HG03442 (cell line): ENCODE measurements at regions not wholly inside any gene's neighbourhood (a gene's known extent, or its start where the extent isn't known, plus 50 kb on each side); places are given as distances from the start of the nearest gene placed in this dataset.
"Not testable (repeated sequence)": the region's sequence is repeated elsewhere in the genome, so short reads cannot be mapped to it uniquely, and the experiment has no call there.

Experiments used
- ATAC-seq: cut with Tn5 transposase; IDR thresholded peaks from one replicate; pipeline ENCODE4 v1.9.1; 2021; ENCODE audit warnings: mild to moderate bottlenecking, moderate library complexity; ENCODE audit not compliant: unreplicated experiment

DNA sequence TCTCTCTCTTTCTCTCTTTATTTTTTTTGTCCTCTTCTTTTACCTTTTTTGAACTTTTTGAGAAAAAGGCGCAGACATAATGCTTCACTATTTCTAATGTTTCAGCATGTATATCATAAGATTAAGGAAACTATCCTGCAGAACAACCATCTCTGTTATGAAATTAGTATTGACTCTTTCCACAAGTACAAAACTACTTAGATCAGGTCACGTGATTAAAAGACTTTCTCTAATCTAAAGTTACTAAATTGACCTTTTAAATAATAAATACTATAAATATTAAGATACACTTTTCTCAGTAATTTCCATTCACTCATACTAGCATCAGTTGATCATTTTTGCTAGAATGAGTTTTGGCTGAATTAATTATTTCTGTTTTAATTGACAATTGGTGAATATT, 844.5 kb upstream of the LRFN5 start:
- ATAC-seq, result no peak

DNA sequence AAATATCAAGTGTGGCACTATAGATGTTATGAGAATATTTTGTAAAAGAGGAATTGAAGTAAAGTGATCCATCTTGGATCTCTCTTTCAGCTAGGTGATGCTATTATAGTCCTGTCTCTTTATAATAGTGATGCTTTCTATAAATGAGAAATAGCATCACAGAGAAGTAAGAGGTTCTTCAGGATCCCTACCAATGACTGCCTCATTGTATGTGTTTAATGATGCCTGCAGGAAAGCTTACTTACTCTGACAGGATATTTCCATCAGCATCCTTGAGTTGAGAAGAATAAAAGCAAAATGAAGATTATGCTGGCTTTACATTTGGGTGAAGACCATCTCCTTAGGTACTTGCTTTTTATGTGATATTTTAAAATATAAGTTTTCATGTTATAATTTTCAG, 846.0 kb upstream of the LRFN5 start:
- no peak for ATAC-seq

DNA sequence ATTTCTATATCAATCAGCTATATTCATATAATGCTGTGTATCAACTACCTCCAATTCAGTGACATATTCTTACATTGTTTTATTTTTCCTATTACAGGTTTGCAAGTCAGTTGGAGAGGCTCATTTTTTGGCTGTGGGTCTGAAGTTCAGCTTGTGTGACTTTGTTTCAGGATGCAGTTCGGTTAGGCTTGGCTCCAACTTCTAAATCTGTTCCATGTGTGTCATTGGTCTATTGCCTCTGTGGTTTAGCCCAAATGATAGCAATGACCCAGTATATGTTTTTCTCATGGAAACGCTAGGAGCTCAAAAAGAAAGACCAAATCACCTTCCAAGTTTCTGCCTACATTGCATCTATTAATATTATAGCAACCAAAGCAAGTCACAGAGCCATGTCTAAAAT, 848.6 kb upstream of the LRFN5 start:
- ATAC-seq, result no peak

DNA sequence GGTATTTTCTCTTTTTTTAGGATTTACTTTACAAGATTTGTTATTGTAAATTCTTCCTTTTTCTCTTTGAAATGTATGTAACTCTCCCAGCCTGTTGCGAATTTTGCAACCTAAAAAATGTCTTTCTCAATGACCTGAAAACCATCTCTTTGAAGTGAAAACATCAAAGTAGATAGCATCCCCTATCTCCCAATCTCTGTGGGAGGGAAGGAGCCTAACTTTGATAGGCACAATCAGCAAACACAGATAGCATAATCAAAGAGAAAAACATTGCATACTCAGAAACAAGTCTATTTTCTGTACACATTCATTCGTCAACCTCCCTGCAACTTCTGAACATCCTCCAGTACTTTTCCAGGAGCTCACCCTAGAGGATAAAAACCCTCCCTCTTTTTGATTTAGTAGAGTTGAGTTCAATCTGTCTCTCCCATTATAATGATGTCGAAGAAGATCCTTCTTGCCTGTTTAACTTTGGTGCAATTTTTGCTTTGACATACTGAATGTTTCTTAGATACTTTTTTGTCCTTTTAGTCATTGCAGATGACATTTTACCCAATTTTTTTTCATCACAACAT, 849.2 kb upstream of the LRFN5 start:
- ATAC-seq, result no peak

DNA sequence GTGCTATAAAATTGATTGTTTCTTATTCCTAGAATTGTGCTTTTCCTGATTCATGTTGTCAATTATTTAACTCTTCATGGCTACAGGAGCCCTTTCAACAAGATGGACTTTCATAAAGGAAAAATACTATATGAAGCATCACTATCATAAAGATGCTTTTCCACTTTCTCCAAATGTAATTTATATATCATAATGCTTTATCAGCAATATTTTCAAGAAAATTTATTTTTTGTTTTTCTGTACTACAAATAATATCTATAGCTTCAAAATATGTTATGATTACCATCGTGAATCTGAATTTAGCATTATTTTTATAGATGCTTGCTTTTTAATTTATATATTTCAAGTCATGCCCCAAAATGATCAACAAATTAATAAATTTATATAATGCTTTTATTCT, 873.5 kb upstream of the LRFN5 start:
- no peak for ATAC-seq

DNA sequence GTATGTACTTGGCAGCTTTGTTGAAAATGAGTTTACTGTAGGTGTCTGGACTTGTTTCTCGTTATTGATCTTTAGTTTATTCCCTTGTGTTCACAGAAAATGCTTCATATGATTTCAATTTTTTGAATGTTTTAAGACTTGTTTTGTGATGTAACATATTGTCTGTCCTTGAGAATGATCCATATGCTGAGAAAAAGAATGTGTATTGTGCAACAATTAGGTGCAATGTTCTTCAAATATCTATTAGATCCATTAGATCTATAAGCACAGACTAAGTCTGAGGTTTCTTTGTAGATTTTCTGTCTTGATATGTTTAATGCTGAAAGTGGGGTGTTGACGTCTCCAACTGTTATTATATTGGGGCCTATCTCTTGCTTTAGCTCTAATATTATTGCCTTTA, 879.6 kb upstream of the LRFN5 start:
- no peak for ATAC-seq

DNA sequence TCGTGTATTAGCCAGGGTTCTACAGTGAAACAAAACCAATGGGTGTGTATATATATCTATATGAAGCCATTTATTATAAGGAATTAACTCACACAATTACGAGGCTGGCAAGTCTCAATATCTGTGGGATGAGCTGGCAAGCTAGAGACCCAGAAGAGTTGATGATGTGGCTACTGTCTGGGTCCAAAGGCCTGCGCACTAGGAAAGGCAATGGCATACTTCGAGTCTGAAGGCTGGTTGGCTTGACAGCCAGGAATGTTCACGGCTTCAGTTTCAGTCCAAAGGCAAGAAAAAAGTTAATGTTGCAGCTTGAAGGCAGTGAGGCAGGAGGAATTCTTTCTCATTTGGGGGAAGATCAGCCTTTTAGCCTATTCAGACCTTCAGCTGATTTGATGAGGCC, 893.3 kb upstream of the LRFN5 start:
- ATAC-seq, result no peak

DNA sequence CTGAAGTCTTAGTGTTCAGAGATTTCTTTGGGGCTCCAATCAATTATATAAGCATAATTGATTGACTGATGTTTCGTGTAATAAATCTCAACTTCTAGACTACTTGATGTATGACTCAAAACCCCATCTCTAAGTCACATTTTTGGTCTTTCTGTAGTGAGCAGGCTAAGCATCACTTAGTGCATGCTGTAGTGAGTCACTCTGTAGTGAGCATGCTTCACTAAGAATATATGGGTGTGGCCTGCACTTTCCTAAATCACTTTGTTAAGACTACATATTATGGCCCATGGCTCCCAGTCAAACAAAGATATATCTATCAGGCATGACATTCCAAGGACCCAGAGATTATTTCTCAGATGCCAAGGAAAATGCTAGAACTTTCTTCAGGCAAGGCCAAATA, 909.4 kb upstream of the LRFN5 start:
- ATAC-seq, result no peak

DNA sequence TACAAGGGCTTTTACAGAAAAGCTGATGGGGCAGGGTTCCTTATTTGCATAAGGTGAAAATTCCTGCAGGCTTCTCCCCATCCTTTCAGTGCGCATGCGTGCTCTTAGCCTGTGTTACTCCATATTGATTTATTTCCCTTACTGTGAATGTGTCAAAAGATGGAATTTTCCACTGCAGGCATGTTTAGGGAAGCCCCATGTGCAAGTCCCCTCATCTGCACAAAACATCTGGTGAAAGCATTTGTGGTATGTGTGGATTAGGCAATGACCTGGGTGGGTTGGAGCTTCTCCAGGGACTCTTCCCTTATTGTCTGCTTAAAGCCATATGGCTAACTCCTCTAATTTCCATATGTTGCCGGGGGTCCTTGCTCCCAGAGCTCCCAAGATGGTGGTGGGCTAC, 912.7 kb upstream of the LRFN5 start:
- no peak for ATAC-seq

DNA sequence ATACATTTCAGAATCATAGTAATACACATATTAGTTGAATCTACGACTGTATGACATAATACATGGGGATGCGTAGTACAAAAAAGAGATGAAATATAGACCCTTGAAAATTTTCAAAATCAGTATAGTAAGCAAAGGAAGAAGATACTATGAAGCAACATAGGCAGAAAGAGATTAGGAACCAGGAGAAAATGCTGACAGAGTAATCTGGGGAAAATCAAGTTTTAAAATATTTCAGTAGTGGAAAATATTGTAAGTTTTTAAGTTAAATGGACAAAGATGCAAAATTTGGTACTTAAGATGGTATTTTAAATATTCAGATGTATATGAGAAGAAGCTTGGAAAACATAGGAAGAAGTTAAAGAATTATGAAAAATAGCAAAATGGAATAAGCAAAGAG, 915.6 kb upstream of the LRFN5 start:
- ATAC-seq, result no peak

DNA sequence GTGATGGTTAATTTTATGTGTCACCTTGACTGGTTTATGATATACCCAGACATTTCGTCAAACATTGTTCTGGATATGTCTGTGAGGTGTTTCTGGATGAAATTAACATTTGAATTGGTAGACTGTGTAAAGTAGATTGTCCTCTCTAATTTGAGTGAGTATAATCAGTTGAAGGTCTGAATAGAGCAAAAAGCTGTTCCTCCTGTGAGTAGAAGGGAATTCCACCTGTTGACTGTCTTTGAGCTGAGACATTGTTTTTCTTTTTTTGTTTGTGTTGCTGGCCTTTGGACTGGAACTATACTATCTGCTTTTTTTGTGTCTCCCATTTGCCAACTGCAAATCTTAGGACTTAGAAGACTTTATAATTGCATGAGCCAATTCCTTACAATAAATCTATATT, 920.9 kb upstream of the LRFN5 start:
- no peak for ATAC-seq

DNA sequence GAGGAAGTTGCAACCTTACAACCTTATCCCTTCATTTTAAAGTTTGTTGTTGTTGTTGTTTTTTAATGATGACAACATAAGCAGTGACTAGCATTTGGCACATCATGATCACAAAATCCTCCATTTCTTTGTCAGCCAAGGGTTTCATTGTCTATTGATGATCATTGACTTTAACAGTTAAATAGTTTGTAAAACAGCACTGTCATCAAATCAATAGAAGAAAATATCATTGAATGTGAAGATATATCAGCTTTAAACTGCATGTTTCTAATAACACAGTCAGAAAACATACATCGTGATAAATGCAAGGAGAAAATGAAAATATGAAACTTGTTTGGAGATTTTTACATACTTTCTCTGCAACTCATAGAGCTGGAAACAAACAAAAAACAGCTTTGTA, 922.3 kb upstream of the LRFN5 start:
- no peak for ATAC-seq

DNA sequence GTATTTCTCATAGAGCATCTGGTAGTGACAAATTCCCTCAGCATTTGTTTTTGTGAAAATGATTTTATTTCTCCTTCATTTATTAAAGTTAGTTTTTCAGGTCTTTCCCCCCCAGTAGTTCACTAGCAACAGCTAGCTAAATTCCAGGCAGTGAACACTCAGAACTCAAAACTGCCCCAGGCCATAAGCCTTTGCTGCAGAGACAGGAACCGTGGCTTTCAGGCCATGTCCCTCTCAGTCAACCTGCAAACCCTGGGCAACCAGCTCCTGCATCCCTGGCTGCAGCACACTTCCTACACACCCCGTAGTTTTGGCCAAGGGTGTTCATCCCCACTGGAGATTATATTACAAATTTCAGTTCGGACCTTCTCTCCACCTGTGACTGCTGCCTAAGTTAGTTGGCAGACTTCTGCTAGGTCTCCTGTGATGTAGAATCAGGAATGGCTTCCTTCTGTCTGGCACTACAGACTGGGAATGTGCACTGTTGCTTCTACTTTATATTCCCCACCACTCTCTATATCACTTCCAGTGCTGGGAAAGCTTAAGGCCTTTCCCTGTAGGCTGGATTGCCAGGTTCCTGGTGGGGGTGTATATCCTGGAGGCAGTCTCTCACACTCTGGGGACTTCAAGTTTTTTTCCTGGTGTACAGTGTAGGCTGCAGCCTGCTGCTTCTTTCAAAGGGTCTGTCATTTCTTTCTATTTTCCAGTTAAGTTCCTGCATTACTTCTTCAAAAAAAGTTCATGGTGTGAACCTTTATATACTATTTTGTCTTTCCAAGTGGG, 924.4 kb upstream of the LRFN5 start:
- no peak for ATAC-seq

DNA sequence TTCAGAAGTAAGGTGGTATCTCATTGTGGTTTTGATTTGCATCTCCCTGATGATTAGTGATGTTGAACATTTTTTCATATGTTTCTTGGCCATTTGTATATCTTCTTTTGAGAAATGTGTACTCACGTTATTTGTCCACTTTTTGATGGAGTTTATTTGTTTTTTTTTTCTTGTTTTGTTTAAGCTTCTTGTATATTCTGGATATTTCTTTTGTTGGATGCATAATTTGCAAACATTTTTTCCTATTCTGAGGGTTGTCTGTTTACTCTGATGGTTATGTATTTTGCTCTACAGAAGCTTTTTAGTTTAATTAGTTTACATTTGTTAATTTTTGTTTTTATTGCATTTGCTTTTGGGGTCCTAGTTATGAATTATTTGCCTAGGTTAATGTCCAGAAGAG, 927.4 kb upstream of the LRFN5 start:
- ATAC-seq, result no peak

DNA sequence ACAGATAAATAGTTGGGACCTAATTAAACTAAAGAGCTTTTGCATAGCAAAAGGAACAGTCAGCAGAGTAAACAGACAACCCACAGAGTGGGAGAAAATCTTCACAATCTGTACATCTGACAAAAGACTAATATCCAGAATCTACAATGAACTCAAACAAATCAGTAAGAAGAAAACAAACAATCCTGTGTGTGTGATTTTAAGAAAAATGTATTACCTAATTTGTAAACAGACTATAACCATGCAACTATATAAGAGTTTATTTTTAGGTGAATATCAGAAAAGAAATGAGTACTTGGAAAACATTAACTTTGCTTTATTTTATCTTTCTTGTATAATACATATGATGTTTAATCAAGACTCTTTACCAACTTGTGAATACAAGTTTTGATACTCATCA, 929.5 kb upstream of the LRFN5 start:
- ATAC-seq, result not testable (repeated sequence)

DNA sequence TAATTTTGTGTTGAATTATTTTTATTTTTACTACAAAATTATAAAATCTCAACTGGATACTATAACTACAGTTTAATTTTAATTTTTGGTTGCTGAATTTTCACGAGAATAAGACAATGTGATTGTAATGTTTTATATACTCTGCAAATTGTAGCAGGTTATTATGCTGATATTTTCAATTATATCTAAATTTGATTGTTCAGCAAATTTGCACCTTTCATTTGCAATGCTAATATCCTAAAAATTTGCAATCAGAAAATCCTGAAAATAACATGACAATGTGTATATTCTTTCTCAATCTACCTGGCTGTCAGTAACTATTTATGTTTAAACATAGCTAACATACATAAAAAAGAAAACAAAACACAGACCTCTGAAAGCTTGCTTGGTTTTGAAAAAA, 932.2 kb upstream of the LRFN5 start:
- ATAC-seq, result no peak

DNA sequence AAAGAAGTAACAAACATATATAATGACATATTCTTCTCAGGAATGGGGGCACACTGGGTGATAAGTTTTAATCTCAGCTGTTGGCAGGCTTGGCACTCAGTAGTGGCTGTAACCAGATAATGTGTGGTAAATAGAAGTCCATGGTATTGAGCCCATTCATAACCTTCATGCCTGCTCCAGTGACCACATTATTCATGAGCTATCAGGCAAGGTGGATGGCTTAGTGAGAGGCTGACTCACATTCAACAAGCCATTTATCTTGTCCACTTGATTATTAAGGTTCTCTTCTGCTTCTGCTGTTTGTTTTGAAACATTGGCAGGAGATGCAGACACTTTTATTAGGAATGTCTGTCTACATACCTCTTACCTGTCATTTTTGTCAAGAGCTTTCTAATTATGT, 950.4 kb upstream of the LRFN5 start:
- no peak for ATAC-seq

DNA sequence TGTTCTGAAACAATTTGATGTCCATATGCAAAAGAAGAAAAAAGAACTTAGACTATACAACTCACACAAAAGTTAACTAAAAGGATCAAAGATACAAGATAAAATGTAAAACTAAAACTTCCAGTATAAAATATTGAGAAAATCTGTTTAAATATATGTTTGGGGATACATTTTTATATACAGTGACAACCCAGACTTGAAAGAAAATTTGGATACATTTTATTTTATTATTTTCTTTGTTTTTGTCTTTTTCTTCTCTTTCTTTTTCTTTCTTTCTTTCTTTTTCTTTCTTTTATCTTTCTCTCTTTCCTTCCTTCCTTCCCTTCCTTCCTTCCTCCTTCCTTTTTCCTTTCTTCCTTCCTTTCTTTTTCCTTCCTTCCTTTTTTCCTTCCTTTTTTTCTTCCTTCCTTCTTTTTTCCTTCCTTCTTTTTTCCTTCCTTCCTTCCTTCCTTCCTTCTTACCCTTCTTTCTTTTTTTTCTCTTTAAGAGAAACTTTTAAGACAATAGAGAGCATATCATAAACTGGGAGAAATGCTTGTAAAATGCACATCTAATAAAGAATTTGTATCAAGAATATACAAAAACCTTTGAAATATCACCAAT, 954.5 kb upstream of the LRFN5 start:
- no peak for ATAC-seq

DNA sequence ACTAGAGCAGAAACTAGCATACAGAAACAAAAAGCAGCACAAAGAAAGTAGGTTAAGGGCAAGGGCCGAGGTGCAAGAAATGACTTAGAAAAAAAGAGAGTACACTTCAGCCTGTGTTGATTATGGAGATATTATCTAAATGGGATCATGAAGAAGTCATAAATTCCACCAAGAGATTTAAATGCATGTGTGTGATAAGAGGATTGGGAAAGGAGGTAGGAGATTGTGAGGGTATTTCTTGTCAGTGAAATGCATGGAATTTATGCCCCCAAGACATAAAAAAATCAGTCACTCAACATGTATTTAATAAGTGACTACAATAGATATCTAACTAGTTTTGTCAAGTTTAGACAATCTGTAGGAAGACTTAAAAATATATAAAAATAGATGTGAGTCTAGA, 976.2 kb upstream of the LRFN5 start:
- ATAC-seq, result no peak

DNA sequence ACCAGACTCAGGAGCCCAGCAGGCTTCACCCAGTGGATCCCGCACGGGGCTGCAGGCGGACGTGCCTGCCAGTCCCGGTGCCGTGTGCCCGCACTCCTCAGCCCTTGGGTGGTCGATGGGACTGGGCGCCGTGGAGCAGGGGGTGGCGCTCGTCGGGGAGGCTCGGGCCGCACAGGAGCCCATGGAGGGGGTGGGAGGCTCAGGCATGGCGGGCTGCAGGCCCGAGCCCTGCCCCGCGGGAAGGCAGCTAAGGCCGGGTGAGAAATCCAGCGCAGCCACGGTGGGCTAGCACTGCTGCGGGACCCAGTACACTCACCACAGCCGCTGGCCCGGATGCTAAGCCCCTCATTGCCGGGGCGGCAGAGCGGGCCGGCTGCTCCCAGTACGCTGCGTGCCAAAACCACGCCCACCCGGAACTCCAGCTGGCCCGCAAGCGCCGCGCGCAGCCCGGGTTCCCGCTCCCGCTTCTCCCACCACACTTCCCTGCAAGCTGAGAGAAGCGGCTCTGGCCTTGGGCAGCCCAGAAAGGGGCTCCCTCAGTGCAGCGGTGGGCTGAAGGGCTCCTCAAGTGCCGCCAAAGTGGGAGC, 977.0 kb upstream of the LRFN5 start:
- not testable (repeated sequence) for ATAC-seq

DNA sequence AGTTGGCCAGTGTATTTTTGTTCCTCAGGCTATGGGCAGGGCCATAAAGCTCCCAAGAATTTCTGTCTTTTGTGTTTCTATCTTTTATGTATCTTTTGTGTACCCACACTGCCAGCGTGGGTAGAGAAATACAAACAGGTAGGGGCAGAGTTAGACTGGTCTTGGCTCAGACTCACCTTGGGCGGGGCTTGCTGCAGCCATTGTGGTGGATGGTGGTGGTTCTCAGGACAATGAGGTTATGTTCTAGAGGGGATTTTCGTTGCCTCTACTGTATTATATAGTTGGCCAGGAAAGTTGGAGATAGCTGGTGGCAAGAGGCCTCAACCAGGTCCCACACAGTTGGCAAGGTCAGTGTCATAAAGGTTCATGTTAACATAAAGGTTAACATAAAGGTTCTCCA, 977.5 kb upstream of the LRFN5 start:
- no peak for ATAC-seq

DNA sequence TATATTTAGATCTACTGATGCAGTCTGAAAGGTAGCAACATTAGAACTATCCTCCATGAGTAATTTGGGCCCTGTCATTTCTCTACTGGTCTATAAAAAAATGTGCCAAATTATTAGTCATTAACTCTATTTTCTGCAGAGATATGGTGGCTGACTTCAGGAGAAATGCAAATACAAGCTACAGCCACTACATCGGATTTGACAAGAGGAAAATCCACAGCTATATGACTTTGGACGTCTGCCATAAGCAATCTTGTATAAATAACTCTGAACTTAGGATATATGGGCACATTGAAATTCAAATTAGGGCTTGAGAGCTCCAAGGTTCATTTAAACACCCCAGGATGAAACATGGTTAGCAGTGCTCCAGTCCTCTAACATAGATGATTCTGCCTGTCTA, 983.0 kb upstream of the LRFN5 start:
- no peak for ATAC-seq
